Activated naive CD8-positive, alpha-beta T cell treated with anti-CD3 and anti-CD28 coated beads, Interleukin-2, amount 10 ng/mL, durations not matched to agents 7 days and 5 days (primary cell): ENCODE measurements at regions not wholly inside any gene's neighbourhood (a gene's known extent, or its start where the extent isn't known, plus 50 kb on each side); places are given as distances from the start of the nearest gene placed in this dataset.
"Not testable (repeated sequence)": the region's sequence is repeated elsewhere in the genome, so short reads cannot be mapped to it uniquely, and the experiment has no call there.

Source experiments
- ATAC-seq: fragments of 150-1000 bp; cut with Tn5 transposase; one replicate; pipeline ENCODE4 v1.10.0; 2021; ENCODE audit warnings: low read depth, moderate library complexity
- POLR2A ChIA-PET: fragments of 350-600 bp; sonication (Branson Sonifier 250); formaldehyde crosslinking; loops from one replicate; lab custom pipeline; 2021; ENCODE audit warnings: antibody characterized with exemption; lab: Charles Lee
- DNase-seq: peaks from one replicate; pipeline ENCODE4 v3.0.0; 2021
- H3K27ac Mint-ChIP-seq: one replicate; pipeline ENCODE4 v1.8.0; 2022; ENCODE audit warnings: mild to moderate bottlenecking, mixed read lengths
- H3K27me3 Mint-ChIP-seq: one replicate; pipeline ENCODE4 v1.8.0; 2022; ENCODE audit warnings: mild to moderate bottlenecking, moderate library complexity, mixed read lengths
- H3K36me3 Mint-ChIP-seq: one replicate; pipeline ENCODE4 v1.8.0; 2021; ENCODE audit warnings: mild to moderate bottlenecking, mixed read lengths
- H3K4me1 Mint-ChIP-seq: one replicate; pipeline ENCODE4 v1.8.0; 2021; ENCODE audit warnings: mixed read lengths
- H3K4me3 Mint-ChIP-seq: one replicate; pipeline ENCODE4 v1.8.0; 2022; ENCODE audit warnings: mild to moderate bottlenecking, moderate library complexity, mixed read lengths
- H3K9me3 Mint-ChIP-seq: one replicate; pipeline ENCODE4 v1.8.0; 2021; ENCODE audit warnings: mixed read lengths

DNA sequence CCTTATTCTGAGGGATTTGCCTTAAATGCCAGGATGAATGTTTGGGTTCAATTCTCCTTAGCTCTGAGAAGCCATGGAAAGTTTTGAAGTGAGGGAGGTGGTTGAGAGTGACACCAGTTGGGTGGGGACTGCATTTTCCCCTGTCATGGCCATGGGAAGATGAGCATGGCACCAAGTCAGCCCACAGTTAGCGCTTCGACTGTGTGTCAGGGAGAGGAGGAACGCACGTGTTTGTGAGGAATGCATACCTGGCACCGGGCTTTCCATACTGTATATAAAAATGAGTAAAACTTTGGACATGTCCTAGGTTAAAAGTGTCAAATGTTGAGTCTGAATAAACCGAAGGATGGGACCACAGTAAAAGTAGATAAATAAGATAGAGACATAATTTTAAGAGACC is 187.5 kb upstream of the KL start:
- POLR2A ChIA-PET = no interaction called here
- Mint-ChIP-seq H3K9me3 (peaks cover 3% of the 10 kb centered on the region), H3K27ac (no peak overlapping the region), H3K36me3 (peaks cover 1% of the 10 kb centered on the region), H3K4me1 (peaks cover 14% of the 10 kb centered on the region), H3K27me3 (no peaks in the 10 kb centered on the region), H3K4me3 (no peak overlapping the region)
- DNase-seq = no peak
- ATAC-seq = no peak

- H3K27ac Mint-ChIP-seq = no peak overlapping the region
- no peaks in the 10 kb centered on the region for H3K27me3 Mint-ChIP-seq
- H3K9me3 Mint-ChIP-seq = peaks cover 5% of the 10 kb centered on the region
- DNase-seq (no peak), ATAC-seq (no peak)
- H3K4me1 Mint-ChIP-seq = peaks cover 14% of the 10 kb centered on the region
- POLR2A ChIA-PET = no interaction called here
- no peak overlapping the region for H3K4me3 Mint-ChIP-seq
- peaks cover 4% of the 10 kb centered on the region for H3K36me3 Mint-ChIP-seq
These were observed 187.0 kb upstream of the KL start for GRCh38 chr13:32829269-32829668.

GRCh38 chr13:32829676-32830335 is 186.4 kb upstream of the KL start:
- no peak for DNase-seq

DNA sequence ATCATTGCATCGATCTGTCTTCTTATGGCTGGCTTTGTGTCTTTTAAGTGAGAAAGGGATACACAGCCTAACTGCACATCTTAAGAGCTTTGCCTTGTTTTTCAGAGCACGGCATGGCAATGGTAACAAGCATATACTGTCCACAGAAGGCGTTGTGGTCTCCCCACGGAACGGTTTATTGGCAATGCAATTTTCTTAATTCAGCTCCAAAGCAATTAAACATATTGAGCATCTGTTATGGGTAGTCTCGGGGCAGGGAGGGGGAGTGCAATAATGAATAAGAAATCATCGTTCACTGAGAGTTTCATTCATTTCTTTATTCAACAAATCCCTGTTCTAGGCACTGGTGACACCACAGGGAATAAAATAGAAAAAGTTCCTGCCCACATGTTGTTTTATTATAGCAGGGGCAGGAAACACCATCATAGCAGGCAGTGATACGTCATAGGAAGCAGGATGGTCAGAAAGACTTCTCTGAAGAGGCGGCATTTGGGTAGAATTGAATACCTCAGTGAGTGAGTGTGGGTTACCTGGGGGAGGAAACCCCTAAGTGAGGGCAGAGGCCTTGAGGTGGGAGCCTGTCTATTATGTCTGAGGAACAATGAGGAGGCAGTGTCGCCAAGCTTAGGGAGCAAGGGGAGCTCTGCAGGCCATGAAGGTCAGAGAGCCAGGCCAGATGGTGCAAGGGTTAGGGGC is 185.7 kb upstream of the KL start:
- Mint-ChIP-seq H3K27me3 (no peaks in the 10 kb centered on the region), H3K36me3 (peaks cover 4% of the 10 kb centered on the region), H3K9me3 (peaks cover 6% of the 10 kb centered on the region), H3K4me3 (no peak overlapping the region), H3K27ac (peak overlapping the region; percentile 54), H3K4me1 (peaks cover 14% of the 10 kb centered on the region)
- ATAC-seq (no peak), DNase-seq (no peak)
- POLR2A ChIA-PET = interaction anchor here (0.6 kb wide), 1 partner anchor 153 kb away, joined by 8 read pairs; no protein-coding TSS in a partner anchor

More at GRCh38 chr13:32829676-32830335, 186.4 kb upstream of the KL start:
- Mint-ChIP-seq H3K27ac (no peak overlapping the region), H3K4me1 (peaks cover 14% of the 10 kb centered on the region), H3K27me3 (no peaks in the 10 kb centered on the region), H3K36me3 (peaks cover 4% of the 10 kb centered on the region), H3K9me3 (peaks cover 5% of the 10 kb centered on the region), H3K4me3 (no peak overlapping the region)
- POLR2A ChIA-PET = interaction anchor here (0.6 kb wide), 1 partner anchor 153 kb away, joined by 8 read pairs; no protein-coding TSS in a partner anchor
- no peak for ATAC-seq

DNA sequence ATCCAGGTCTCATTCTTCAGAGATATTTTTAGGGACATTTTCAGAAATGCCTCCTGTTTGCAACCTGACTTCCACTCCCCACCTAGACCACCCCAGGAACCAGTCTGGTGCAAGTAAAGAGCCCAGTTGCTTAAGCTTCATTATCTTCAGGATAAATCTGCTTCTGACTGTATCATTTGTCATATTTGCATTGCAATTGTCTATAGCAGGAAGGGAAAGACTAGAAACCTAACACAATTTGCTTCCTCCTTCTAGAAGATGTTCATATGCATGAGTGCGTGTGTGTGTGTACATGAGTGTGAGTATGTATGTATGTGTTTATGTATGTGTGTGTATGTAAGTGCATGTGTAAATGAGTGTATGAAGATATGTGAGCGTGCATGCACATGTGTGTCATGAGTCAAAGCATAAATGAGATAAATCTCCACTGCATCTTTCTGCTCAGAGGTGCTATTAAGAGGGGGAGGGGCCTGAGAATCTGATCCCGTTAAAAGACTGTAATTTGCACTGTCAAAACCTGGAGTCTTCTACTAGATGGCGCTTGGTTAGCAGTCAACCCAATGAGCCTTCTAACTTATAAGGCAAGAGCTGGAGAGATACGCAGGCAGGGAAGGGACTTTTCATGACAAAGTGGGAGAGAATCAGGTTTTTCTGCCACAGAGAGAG is 178.8 kb upstream of the KL start:
- H3K27ac Mint-ChIP-seq = peak overlapping the region; percentile 11
- no peaks in the 10 kb centered on the region for H3K27me3 Mint-ChIP-seq
- no peak overlapping the region for H3K4me3 Mint-ChIP-seq
- peaks cover 13% of the 10 kb centered on the region for H3K4me1 Mint-ChIP-seq
- POLR2A ChIA-PET = no interaction called here
- peaks cover 10% of the 10 kb centered on the region for H3K9me3 Mint-ChIP-seq
- no peak for ATAC-seq
- peaks cover 27% of the 10 kb centered on the region for H3K36me3 Mint-ChIP-seq
- DNase-seq = no peak

DNA sequence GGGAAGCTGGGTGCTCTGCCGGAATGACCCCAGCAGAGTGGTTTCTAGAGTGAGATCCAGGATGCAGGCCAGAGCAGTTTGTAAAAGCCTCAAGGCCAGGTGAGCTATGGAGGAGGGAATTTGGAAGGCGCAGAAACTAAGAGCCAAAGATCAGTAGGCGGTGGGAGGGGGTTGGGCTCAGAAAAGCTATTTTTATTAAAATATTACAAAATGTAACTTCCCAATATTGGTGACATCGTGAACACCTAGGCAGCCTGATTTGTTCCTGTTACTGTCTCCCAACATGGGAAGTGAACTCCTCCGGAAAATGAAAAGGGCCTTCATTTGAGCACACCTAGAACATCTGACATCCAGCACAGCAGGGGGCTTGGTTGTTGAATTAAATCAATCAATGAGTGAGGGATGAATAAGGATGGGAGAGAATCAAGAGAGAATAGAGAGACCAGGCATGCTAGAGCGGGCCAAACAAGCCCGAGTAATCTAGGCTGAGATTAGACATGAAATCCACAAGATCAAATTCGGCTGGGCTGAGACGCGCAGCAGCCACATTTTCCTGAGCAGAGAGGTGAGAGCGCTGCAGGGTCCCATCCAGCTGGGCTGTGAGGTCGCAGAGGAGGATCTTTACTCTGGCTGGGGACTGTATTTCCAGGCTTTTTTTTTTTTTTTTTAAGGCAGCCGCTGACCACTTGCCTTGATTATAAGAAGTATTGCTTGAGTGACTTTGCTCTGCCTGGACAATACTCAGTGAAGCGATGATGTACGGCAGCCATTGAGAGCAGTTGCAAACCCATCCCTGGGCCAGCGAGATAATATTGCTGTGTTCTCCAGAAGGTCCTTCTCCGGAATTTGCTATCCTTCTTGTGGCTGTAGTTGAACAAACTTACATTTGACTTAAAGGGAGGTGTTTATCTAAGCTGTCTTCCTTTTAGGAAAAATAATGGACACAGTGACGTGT is 178.0 kb upstream of the KL start:
- peaks cover 13% of the 10 kb centered on the region for H3K4me1 Mint-ChIP-seq
- POLR2A ChIA-PET = interaction anchor here (0.8 to 0.9 kb wide), 2 partner anchors 12 to 102 kb away, joined by 4 read pairs; no protein-coding TSS in a partner anchor
- no peak for ATAC-seq
- no peaks in the 10 kb centered on the region for H3K27me3 Mint-ChIP-seq
- H3K36me3 Mint-ChIP-seq = peaks cover 27% of the 10 kb centered on the region
- DNase-seq = no peak
- H3K9me3 Mint-ChIP-seq = peaks cover 12% of the 10 kb centered on the region
- peak overlapping the region; percentile 55 for H3K4me3 Mint-ChIP-seq
- peak overlapping the region; percentile 88 for H3K27ac Mint-ChIP-seq

- Mint-ChIP-seq H3K9me3 (peaks cover 9% of the 10 kb centered on the region), H3K27me3 (no peaks in the 10 kb centered on the region), H3K36me3 (peaks cover 25% of the 10 kb centered on the region), H3K4me3 (peak overlapping the region; percentile 55), H3K4me1 (peaks cover 13% of the 10 kb centered on the region), H3K27ac (peak overlapping the region; percentile 88)
- POLR2A ChIA-PET = interaction anchor here (0.8 to 1.3 kb wide), 3 partner anchors 13 to 524 kb away, joined by 3 to 4 read pairs (median 4); partner anchors contain the start of genes BRCA2 and ZAR1L
- no peak for DNase-seq
- ATAC-seq = peak; percentile 97
These were observed 177.3 kb upstream of the KL start for GRCh38 chr13:32838945-32839344.

DNA sequence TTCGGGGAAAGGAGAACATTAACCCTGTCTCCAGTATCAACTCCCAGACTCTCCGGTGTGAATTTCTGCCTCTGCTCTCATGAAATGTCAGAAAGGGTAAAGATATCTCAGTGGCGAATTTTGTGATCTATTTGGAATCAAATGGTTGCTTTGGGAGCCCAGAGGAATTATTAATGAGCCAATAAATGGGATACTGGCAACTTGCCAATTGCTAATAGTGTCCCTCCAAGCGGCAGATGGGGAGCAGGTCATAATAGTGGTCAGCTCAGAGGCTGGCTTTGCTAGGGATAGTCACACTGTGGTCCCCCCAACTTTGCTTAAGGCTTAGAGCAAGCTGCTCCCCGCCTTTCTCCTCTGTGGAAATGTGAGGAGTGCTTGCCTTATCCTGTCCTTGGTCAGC is 176.1 kb upstream of the KL start:
- DNase-seq = no peak
- Mint-ChIP-seq H3K4me1 (peaks cover 13% of the 10 kb centered on the region), H3K27me3 (no peaks in the 10 kb centered on the region), H3K36me3 (peaks cover 29% of the 10 kb centered on the region), H3K4me3 (no peak overlapping the region), H3K27ac (peak overlapping the region; percentile 88), H3K9me3 (peaks cover 13% of the 10 kb centered on the region)
- POLR2A ChIA-PET = interaction anchor here (1.3 kb wide), 1 partner anchor 525 kb away, joined by 3 read pairs; the partner anchor contains the start of genes BRCA2 and ZAR1L
- ATAC-seq = no peak

DNA sequence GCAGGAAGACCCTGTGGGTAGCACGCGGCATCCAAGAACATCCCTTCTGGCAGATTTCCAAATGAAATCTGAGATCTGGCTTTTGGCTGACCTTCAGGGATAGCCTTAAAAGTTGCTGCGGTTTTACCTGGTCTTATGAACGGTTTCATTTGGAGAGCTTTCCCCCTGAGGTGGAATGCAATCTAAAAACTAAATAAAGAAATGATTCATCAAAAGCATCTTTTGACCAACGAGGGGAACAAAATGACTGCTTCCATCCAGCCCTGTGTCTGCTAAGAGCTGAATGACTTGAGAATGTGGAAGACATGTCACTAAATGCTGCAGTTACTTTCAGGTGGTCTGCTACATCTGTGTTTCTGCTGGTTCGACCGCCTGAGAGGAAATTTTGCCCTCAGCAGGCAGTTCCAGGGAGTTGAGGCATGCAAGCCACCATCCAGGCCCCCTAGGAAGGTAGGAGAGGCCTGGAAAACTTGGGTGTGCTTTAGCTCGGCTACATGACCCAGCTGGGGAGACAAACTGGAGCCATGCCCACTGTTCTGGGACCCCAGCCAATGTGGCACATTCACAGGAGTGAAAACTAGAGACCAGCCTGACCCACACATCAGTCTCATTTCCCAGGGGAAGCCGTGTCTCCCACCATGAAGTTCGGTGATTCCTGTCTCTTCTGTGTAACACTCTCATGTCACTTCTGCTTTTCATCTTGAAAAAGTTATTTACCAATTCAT is 175.1 kb upstream of the KL start:
- H3K36me3 Mint-ChIP-seq = peaks cover 22% of the 10 kb centered on the region
- no peaks in the 10 kb centered on the region for H3K27me3 Mint-ChIP-seq
- peaks cover 13% of the 10 kb centered on the region for H3K4me1 Mint-ChIP-seq
- ATAC-seq (no peak), DNase-seq (no peak)
- no peak overlapping the region for H3K4me3 Mint-ChIP-seq
- H3K9me3 Mint-ChIP-seq = peaks cover 11% of the 10 kb centered on the region
- no peak overlapping the region for H3K27ac Mint-ChIP-seq
- POLR2A ChIA-PET = no interaction called here

DNA sequence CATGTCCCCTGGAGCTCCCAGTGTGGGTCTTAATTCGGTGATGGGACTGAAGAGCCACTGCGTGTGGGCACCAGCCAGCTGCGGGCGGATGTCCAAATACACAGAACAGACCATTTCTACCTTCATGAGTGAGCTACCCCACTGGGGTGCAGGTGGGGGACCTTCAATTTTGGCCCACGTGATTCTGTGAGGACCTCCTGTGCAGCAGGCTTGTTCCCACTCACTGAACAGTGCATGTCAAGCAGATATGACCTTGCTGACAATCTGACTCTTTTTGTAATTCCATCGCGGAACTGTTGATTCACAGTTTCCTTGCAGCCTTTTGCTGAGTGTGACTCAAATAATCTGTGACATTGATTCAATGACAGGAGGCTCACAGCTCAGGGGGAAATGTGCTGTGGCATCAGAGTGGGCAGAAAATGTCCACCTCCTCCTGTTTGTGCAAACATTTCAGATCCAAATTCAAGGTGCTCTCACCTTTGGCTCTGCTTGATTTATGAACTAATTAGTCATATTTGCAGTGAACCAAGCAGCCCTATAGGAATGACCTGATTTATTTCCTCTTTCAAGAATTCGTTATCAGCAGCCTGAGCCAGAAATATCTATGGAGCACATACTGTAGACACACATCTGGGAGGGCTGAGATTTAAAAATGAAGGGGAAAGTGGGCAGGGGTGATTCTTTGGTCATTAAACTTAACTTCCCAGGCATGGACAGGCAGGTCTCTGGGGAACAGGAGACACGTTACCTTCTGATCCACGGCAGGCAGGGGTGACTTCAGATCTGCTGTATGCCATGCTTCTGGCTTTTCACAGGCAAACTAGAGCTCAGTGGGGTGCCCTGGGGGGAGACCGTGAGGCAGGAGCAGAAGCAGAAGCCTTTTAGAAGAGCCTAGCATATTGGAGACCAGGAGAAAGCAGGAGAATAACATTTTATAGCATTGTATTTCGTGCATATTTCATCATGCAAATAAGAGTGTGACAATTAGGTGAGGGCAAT is 170.0 kb upstream of the KL start:
- no peak for ATAC-seq

DNA sequence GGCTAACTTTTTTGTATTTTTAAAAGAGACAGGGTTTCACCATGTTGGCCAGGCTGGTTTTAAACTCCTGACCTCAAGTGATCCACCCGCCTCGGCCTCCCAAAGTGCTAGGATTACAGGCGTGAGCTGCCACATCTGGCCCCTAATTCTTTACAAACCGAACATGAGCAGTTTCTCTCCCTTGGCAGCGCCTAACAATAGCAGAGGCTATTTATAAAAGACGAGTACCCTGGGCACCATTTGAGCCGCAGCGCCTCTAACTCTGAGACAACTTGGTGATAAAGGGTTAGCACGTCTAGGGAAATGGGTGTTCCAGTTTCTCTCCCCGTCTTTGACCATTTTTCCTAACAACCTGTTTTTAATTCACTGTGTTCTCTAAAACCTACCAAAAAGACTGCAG is 168.2 kb upstream of the KL start:
- ATAC-seq, H3K4me1 Mint-ChIP-seq, H3K36me3 Mint-ChIP-seq, H3K27ac Mint-ChIP-seq, H3K4me3 Mint-ChIP-seq, DNase-seq, POLR2A ChIA-PET, H3K27me3 Mint-ChIP-seq: not testable (repeated sequence)
- H3K9me3 Mint-ChIP-seq = peaks cover 13% of the 10 kb centered on the region

More for the DNA sequence above, 170.0 kb upstream of the KL start:
- Mint-ChIP-seq H3K36me3 (peaks cover 7% of the 10 kb centered on the region), H3K4me1 (no peaks in the 10 kb centered on the region), H3K27ac (no peak overlapping the region), H3K4me3 (no peak overlapping the region), H3K27me3 (peaks cover 7% of the 10 kb centered on the region), H3K9me3 (peaks cover 15% of the 10 kb centered on the region)
- DNase-seq = no peak
- POLR2A ChIA-PET = no interaction called here
